Right ventricle myocardium inferior (tissue), 1 donor: ENCODE measurements at regions not wholly inside any gene's neighbourhood (a gene's known extent, or its start where the extent isn't known, plus 50 kb on each side); places are given as distances from the start of the nearest gene placed in this dataset.

Source experiments
- ATAC-seq: fragments of 200-7000 bp; cut with Tn5 transposase; one replicate; pipeline ENCODE4 v1.9.1; 2020; ENCODE audit warnings: mild to moderate bottlenecking, moderate library complexity
- DNase-seq: peaks from one replicate; pipeline ENCODE4 v3.0.0; 2021; ENCODE audit errors: missing footprints
- intact Hi-C: fragments of 100-400 bp; cut with DNase I; formaldehyde crosslinking; loops from one replicate; pipeline ENCODE4 v1.11.0; 2022
- donor health status: DM: no; HTN: yes; CAD: no; lungs with severe emphysema.

DNA sequence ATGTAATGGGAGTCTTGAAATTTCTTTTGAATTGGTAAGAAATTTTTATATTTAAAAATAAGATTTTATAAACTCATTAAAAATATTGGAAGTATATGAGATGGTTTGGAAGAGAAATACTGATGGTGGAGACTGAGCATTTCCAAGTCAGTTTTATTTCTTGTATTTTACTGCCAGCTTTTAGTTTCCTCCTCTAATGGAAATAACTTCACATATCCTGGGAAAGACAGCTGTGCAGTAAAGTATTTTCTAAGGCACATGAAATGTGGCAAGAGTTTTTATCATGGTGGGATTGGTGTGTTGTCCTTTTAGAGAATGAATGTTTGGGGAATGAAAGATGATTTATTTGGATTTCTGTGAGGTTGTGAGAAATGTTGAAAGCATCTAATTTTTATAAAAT, 346.9 kb upstream of the RGS6 start:
- no peak for DNase-seq
- no peak for ATAC-seq
- intact Hi-C loops = no loop called here

DNA sequence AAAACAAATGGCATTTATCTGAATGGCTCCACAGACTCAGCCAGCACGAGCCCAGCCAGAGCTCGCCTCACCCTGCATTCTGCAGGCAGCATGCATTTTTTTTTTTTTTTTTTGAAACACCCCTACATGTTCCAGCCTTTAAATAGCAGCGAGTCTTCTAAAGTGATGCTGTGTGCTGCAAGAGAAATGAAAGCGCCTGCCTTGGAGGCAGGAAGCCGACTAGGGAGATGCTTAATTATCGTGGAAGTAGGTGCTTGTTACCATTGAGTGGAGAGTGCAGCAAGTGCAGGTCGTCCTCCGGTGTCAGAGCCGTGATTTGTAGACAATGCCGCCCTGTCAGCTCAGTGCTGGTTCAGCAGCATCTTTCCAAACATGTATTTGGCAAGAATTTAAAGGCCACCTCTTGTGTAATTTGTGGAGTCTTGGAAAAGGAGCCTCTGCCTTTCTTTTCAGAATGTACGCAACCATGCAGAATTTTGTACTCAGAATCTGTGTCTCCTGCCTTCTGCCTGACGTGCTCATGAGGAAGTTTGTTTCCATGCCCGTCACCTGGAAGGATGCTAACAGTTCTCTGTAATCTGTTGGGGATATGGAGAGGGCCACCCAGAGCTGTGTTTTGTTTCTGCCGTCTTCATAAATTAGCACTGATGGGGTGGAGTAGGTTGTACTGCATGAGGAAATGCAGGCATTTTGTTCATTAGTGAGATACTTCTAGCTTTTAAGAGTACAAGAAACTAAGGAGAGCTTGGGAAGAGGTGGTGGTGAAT, 345.9 kb upstream of the RGS6 start:
- intact Hi-C loops = no loop called here
- peak; percentile 54 for ATAC-seq
- DNase-seq = no peak

DNA sequence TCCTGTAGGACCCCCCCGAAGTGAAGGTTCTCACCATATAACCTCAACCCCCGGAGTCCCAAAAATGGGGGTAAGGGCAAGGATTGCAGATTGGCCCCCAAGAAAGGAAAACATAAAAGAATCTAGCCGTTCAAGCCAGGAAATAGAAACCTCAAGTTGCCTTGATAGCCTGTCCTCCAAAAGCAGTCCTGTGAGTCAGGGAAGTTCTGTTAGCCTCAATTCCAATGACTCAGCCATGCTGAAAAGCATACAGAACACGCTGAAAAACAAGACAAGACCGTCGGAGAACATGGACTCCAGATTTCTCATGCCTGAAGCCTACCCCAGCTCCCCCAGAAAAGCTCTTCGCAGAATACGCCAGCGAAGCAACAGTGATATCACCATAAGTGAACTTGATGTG, 344.2 kb upstream of the RGS6 start:
- ATAC-seq = no peak
- intact Hi-C loops = no loop called here
- no peak for DNase-seq

DNA sequence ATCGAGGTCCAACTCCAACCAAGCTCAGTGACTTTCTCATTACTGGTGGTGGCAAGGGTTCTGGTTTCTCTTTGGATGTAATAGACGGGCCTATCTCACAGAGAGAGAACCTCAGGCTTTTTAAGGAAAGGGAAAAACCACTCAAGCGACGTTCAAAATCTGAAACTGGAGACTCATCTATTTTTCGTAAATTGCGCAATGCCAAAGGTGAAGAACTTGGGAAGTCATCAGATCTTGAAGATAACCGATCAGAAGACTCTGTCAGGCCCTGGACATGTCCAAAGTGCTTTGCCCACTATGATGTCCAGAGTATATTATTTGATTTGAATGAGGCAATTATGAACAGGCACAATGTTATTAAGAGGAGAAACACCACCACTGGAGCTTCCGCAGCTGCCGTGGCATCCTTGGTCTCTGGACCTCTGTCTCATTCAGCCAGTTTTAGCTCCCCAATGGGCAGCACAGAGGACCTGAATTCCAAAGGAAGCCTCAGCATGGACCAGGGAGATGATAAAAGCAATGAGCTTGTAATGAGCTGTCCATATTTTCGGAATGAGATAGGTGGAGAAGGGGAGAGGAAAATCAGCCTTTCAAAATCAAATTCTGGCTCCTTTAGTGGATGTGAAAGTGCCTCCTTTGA, 343.5 kb upstream of the RGS6 start:
- DNase-seq (no peak), ATAC-seq (no peak)
- intact Hi-C loops = no loop called here

DNA sequence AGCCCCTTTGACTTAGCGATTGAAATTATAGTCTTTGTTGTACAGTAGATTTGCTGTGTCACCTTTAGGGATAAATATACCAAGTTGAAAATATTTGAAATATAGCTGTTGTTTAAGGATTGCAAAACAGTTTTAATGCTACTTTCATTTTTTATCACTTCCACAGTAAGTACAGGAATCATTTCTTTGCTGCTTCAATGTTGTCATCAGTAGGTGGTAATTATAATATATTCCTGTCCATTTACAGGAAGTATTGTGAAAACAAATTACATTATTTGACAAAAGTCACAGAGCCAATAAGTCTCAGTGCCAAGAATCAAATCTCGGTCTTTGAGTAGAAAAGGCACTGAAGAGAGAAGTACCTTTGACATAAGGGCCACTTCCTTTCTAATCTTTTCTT, 342.6 kb upstream of the RGS6 start:
- DNase-seq (no peak), ATAC-seq (no peak)
- intact Hi-C loops = no loop called here

DNA sequence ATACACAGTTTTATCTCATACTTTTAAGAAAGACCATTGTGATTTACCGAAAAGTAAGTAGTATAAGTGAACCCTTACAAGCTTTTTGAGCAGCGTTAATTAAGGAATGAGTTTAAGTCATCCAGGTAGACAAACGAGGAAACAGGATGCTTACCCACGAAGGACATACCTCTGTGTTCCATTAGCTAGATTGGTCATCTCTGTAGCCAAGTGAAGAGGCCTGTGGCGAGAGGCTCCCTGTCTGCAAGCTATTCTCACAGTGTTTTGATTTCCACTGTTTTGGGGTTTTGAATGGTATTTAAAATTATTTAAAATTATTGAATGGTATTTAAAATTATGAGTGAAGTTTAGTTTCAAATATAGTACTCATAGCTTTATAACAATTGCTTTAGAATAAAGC, 342.1 kb upstream of the RGS6 start:
- DNase-seq = no peak
- ATAC-seq = no peak
- intact Hi-C loops = no loop called here

DNA sequence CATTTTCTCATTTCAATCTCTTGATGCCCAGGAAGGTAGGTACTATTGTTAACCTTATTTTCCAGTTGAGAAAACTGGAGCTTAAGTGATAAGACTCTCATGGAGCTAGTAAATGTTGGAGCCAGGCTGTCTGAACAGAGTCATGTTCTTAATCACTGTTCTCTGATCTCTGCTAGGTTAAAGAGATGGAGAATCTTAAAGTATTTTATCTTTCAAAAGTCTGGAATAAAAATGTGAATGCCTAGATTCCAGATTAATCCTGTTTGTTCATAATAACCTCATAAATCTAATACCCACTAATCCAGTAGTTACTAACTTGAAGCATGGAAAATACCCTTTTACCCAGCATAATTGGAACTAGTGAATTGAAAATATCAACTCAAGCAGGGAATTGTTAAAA, 341.0 kb upstream of the RGS6 start:
- intact Hi-C loops = no loop called here
- ATAC-seq = no peak
- DNase-seq = no peak

DNA sequence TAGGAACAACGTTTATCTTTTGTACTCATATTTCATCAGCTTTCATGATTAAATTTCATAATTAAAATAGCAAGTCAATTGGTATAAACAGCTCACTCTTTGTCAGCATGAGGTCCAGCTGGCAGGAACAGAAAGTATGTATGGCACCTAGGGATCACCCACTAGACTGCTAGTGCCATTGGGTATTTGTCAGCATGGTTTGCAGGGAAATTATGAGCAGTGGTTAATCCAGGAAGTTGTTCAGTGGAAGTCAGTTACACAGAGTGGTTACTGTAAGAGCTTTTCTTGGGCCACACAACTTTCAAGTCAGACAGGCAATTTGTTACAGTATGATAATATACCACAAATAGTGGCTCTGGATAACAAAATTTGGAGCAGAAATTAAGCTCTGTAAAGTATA, 340.3 kb upstream of the RGS6 start:
- ATAC-seq (no peak), DNase-seq (no peak)
- intact Hi-C loops = no loop called here

DNA sequence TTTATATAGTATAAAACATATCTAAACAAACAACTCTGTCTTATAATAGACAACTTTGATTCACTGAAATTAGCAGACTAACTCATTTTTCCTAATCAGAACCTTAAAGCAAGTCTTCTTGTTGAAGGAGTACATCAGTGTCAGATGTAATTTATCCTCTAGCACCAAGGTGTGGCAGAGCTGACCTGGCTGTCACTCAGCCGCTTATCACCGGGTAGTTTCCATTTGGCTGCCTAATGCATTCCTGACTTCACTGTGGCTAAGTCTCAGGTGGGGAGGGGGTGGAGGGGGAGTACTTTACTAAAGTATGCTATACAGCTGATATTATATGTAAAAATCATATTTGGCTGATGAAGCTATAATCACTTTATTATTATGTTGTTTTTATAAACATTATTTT, 339.9 kb upstream of the RGS6 start:
- ATAC-seq (no peak), DNase-seq (no peak)
- intact Hi-C loops = no loop called here

DNA sequence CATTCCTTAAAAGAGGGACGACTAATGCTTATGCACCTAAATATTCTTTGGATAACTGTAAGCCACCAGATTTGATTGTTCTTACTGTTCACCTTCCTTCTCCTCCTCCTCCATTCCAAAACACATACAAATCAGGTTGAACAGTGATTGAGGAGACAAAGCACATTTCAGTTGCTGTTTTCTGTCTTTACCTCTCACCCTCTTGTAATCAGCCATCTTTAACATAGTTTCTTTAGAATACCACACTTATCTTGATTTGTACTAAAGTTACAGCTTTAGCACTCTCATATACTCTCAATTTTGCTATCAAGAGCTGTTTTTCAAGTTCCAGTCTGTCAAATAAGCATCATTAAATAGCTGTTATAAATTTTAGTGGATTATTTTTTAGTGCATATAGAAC, 338.3 kb upstream of the RGS6 start:
- intact Hi-C loops = no loop called here
- DNase-seq = no peak
- no peak for ATAC-seq

DNA sequence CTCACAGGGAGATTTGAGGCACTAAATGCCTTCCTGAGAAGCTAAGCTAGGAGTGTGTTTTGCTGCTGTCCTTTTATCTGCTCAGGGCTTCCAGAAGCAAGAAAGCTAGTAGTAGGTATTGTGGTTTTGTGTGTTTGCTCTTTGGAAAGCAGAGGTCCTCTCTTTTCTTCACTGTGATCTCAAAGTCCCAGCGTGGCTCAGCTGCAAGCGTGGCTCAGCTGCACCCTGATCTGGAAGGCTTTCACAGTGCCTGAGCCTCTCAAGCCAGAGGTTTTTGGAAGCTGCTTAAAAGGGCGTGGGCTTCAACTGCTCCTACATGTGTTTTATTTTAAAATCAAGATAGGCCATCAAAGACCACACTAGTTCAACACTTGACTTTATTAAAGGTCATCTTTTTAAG, 337.4 kb upstream of the RGS6 start:
- intact Hi-C loops = no loop called here
- no peak for ATAC-seq
- no peak for DNase-seq

DNA sequence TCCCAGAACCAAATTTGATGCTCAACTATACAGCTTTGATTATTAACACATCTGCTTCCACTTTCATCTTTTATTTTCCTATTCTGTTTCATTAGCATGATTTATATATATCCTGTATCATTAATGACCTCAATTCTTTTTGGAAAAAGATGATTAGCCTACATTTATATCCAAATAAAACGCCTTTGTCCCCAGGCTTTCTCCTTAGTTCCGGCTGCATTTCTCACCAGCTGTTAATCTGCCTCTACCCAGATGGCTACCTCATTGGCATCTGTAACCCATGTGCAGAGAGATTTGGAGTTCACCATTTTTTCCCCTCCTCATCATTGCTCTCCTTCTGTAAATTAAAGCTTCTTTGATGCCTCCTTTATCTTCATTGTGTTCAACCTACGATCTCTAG, 336.8 kb upstream of the RGS6 start:
- ATAC-seq = no peak
- no peak for DNase-seq
- intact Hi-C loops = no loop called here

DNA sequence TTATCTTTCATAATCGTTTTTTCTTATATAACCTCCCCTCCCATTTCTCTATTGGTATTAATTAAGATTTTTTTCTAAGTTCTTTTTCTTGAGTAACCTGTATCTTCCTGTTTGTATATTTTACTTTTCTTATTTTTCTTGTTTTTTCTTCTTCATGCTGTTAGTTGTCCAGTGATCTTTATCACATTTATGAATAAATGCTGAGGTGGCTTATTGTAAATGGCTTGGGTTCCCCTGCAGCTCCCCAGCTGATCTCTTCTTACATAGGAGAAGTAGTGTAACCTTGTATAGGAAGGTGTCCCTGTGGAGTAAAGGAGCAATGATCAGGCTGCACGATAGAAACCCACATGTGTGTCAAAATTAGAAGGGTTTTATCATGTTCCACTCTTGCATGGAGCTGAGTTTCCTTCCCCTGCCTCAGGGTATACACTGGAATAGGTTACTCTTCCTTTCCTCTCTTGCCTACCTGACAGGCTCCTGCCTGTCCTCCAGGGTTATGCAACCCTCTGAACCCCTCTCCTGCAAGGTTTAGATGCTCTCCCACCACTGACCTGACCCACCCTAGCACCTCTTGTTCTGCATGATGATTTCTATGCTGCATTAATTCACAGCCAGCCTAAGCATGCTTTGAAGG, 334.8 kb upstream of the RGS6 start:
- intact Hi-C loops = no loop called here
- ATAC-seq = no peak

DNA sequence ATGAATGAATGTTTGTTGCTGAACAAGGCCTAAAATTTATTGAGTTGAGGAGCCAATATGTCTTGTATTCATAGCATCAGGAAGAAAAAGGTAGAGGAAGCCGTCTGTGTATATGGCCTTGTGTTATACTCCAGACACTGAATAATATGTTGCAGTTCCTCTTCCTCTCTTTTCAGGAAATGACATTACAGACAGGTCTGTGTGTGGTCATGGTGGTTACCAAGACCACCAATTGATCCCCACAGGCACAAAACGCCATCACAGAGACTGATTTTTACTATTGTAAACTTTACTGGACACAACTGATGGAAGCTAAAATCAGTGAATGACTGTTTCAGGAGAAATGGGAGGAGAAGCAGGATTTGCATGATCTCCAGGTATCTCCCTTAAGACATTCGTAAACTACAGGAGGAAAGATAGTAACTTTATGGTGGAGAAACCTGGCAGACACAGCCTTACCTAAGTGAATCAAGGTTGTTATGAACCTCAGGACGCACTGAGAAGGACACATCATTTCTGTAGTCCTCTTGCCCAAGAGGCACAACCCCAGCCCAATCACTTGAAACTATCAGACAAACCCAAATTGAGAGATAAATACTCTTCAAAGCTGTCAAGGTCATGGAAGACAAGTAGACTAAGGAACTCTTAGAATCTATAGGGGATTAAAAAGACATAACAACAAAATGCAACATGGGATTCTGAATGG, 334.1 kb upstream of the RGS6 start:
- no peak for DNase-seq
- intact Hi-C loops = no loop called here
- no peak for ATAC-seq

More for the DNA sequence above, 334.8 kb upstream of the RGS6 start:
- no peak for DNase-seq

DNA sequence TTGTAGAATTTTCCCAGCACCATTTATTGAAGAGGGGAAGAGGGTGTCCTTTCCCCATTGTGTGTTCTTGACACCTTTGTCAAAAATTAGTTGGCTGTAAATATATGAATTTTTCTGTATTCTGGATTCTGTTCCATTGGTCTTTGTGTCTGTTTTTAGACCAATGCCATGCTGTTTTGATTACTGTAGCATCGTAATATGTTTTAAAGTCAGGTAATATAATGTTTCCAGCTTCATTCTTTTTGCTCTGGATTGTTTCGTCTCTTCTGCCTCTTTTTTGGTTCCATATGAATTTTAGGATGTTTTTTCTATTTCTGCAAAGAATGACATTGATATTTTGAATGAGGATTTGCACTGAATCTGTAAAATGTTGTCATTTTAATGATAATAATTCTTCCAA, 331.9 kb upstream of the RGS6 start:
- intact Hi-C loops = no loop called here
- ATAC-seq = no peak

DNA sequence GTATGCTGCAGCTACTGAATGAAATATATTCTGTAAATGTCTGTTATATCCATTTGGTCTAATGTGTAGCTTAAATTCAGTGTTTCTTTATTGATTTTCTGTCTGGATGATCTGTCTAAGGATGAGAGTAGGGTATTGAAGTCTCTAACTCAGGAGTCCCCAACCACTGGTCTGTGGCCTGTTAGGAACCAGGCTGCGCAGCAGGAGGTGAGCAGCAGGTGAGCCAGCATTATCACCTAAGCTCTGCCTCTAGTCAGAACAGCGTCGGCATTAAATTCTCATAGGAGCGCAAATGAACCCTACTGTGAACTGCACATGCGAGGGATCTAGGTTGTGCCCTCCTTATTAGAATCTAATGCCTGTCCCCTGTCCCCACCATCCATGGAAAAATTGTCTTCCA, 329.7 kb upstream of the RGS6 start:
- no peak for DNase-seq
- ATAC-seq = no peak
- intact Hi-C loops = no loop called here

More for the DNA sequence above, 331.9 kb upstream of the RGS6 start:
- DNase-seq = no peak

DNA sequence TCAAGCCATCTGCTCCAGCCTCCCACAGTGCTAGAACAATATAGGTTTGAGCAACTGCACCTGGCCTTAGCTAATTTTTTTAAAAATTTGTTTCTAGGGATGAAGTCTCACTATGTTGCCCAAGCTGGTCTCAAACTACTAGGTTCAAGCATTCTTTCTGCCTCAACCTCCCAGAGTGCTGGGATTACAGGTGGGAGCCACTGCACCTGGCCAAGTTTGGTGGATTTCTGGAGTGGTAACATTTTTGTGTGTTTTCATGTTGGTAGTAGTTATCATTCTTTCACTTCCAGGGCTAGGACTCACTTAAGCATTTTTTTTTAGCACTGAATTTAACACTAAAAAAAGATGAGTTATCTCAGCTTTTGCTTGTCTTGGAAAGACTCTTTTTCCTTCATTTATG, 328.0 kb upstream of the RGS6 start:
- intact Hi-C loops = no loop called here
- no peak for DNase-seq
- no peak for ATAC-seq

DNA sequence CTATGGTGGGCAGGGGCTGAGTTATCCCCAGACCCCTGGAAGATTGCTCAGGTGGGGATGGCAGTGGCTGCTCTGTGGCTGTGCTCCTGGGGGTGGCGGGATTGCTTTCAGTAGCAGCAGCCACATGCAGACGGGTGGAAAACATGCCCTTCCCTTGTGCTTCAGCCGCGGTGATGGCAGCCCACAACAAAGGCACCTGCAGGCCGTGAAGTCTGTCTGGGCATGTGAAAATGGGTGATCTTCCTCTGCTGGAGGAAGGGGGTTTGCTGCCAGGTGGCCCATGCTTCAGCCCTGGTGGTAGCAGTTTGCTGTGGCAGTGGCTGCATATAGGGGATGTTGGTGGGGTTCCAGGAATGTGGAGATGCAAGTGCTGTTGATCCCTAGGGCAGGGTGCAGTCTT, 326.2 kb upstream of the RGS6 start:
- intact Hi-C loops = no loop called here
- no peak for ATAC-seq

DNA sequence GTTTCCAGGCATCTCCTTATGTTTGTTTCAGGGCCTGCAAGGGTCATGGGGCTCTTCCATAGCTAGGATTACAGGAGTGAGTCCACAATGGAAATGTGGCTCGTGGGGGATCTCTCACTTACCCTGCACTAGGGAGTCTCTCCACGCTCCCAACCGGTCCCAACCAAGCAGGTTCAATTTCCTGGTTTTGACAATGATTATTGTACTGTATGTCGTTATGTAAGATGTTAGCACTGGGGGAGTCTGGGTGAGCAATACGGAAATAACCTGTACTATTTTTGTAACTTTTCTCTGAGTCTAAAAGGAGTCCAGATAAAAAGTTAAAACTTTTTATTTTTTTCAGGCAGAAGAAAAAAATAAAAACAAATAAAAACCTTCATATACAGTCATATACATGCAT, 325.7 kb upstream of the RGS6 start:
- intact Hi-C loops = no loop called here
- ATAC-seq (no peak), DNase-seq (no peak)

More for the DNA sequence above, 326.2 kb upstream of the RGS6 start:
- no peak for DNase-seq

DNA sequence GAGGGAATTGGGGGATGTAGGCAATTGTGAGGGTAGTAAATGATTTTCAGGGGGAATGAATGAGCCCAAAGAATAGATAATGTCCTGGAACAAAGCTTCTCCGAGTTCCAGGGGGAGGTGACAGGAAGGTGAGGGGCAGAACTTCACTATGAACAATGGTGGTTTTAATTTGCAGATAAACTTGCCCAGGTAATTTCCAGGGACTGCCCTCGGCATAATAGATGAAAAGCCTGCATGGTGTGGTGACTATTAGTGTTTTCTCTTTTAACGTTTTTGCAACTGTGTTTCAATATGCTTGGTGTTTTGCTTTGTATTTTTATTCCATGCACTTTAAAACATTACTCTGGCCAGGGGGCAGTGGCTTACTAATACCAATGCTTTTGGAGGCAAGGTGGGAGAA, 325.2 kb upstream of the RGS6 start:
- intact Hi-C loops = no loop called here
- no peak for ATAC-seq
- DNase-seq = no peak
